ENCODE measurements at regions not wholly inside any gene's neighbourhood (a gene's known extent, or its start where the extent isn't known, plus 50 kb on each side); places are given as distances from the start of the nearest gene placed in this dataset.

DNA sequence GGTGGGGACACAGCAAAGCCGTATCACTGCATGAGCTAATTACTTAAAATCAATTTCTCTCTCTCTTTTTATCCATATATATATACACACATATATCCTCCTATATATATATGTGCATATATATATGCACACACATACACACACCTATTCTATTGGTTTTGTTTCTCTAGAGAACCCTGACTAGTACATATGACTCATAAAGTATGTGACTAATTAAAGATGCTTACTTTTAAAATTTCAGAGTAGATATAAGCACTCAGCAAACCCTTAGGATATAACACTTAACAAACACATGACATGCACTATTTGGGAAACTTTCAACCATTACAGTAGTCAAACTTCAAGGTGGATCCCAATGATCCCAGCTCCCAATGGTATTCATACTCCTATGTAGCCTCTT, 732.6 kb downstream of the ROBO2 start:
- TF ChIP-seq EZH2phosphoT487 (IDR thresholded peaks at IDR 0.05; ENCODE audit: insufficient read depth, low read depth) (no peak), EZH2 (IDR thresholded peaks at IDR 0.05; ENCODE audit: insufficient read depth, poor library complexity, severe bottlenecking) (no peak)

All from GM23248 (cell line).